ENCODE measurements at regions not wholly inside any gene's neighbourhood (a gene's known extent, or its start where the extent isn't known, plus 50 kb on each side); places are given as distances from the start of the nearest gene placed in this dataset.
A peak's percentile ranks its signal among the peaks of the same experiment; 100 is the strongest.

GRCh38 chr6:84524636-84525035, 239.8 kb downstream of the TBX18 start:
- no peak for DNase-seq (ENCODE audit: low spot score)

- DNase-seq (ENCODE audit: low spot score), result no peak
Observed at GRCh38 chr6:84522135-84522549, 242.3 kb downstream of the TBX18 start.

- no peak for DNase-seq (ENCODE audit: low spot score)
Observed at GRCh38 chr6:84521511-84521910, 242.9 kb downstream of the TBX18 start.

- DNase-seq (ENCODE audit: low spot score), result no peak
Observed at GRCh38 chr6:84517741-84518530, 246.5 kb downstream of the TBX18 start.

GRCh38 chr6:84516154-84516553, 248.2 kb downstream of the TBX18 start:
- no peak for DNase-seq (ENCODE audit: low spot score)

- DNase-seq (ENCODE audit: low spot score), result no peak
Observed at GRCh38 chr6:84515067-84515466, 249.3 kb downstream of the TBX18 start.

- no peak for DNase-seq (ENCODE audit: low spot score)
Observed at GRCh38 chr6:84514089-84514971, 250.1 kb downstream of the TBX18 start.

- no peak for DNase-seq (ENCODE audit: low spot score)
Observed at GRCh38 chr6:84512391-84512790, 252.0 kb downstream of the TBX18 start.

GRCh38 chr6:84511929-84512328, 252.5 kb downstream of the TBX18 start:
- no peak for DNase-seq (ENCODE audit: low spot score)

- DNase-seq (ENCODE audit: low spot score), result no peak
Observed at GRCh38 chr6:84508981-84509380, 255.4 kb downstream of the TBX18 start.

- DNase-seq (ENCODE audit: low spot score), result no peak
Observed at GRCh38 chr6:84508334-84508733, 256.1 kb downstream of the TBX18 start.

- DNase-seq (ENCODE audit: low spot score), result no peak
Observed at GRCh38 chr6:84504025-84504424, 260.4 kb downstream of the TBX18 start.

GRCh38 chr6:84501315-84501714, 263.1 kb downstream of the TBX18 start:
- no peak for DNase-seq (ENCODE audit: low spot score)

GRCh38 chr6:84500726-84501125, 263.7 kb downstream of the TBX18 start:
- DNase-seq (ENCODE audit: low spot score), result no peak

GRCh38 chr6:84498905-84499304, 265.5 kb downstream of the TBX18 start:
- DNase-seq (ENCODE audit: low spot score), result no peak

GRCh38 chr6:84492241-84493165, 265.1 kb upstream of the CEP162 start:
- peak; percentile 16 for DNase-seq (ENCODE audit: low spot score)

GRCh38 chr6:84489598-84489997, 262.2 kb upstream of the CEP162 start:
- no peak for DNase-seq (ENCODE audit: low spot score)

- DNase-seq (ENCODE audit: low spot score), result no peak
Observed at GRCh38 chr6:84486526-84486925, 259.1 kb upstream of the CEP162 start.

- DNase-seq (ENCODE audit: low spot score), result no peak
Observed at GRCh38 chr6:84469144-84469543, 241.7 kb upstream of the CEP162 start.

GRCh38 chr6:84467296-84467695, 239.9 kb upstream of the CEP162 start:
- no peak for DNase-seq (ENCODE audit: low spot score)

- DNase-seq (ENCODE audit: low spot score), result no peak
Observed at GRCh38 chr6:84466511-84466910, 239.1 kb upstream of the CEP162 start.

- no peak for DNase-seq (ENCODE audit: low spot score)
Observed at GRCh38 chr6:84464471-84464870, 237.0 kb upstream of the CEP162 start.
